Kidney epithelial cell (primary cell): ENCODE measurements at regions not wholly inside any gene's neighbourhood (a gene's known extent, or its start where the extent isn't known, plus 50 kb on each side); places are given as distances from the start of the nearest gene placed in this dataset.

Experiments used
- DNase-seq: peaks from one replicate; pipeline ENCODE4 v3.0.0-alpha.2; 2010; ENCODE audit warnings: low read depth
- H3K27me3 ChIP-seq: 2 replicates; pipeline ENCODE4 v1.6.0; 2011; ENCODE audit warnings: low read length; ENCODE audit not compliant: control insufficient read depth, insufficient read depth
- H3K36me3 ChIP-seq: 2 replicates; pipeline ENCODE4 v1.5.1; 2011; ENCODE audit warnings: low read length; ENCODE audit not compliant: control insufficient read depth, insufficient read depth
- H3K4me3 ChIP-seq: 2 replicates; pipeline ENCODE4 v1.5.1; 2011; ENCODE audit warnings: low read depth, mild to moderate bottlenecking, control low read depth, low read length
- TF ChIP-seq, protein P1 (sequence below): IDR thresholded peaks from 2 replicates; pipeline ENCODE4 v1.5.1; 2011; ENCODE audit warnings: mild to moderate bottlenecking, moderate library complexity, low read length, control low read depth, inconsistent platforms; ENCODE audit not compliant: insufficient read depth, poor library complexity, severe bottlenecking

DNA sequence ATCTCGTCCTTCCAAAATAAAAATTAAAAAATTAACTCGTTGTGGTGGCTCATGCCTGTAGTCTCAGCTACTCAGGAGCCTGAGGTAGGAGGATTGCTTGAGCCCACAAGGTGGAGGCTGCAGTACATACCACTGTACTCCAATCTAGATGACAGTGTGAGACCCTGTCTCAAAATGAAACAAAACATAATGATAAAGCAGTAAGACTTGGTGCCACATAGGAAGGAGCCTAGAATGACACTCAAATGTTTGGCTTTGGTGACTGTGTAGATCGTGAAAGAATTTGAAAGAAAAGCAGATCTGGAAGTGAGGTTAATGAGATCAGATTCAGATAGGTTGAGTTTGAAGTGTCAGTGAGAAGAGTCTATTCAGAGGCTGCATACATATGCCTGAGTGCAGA, 150.1 kb upstream of the ATP2B1 start:
- Histone ChIP-seq H3K36me3 (no peaks in the 10 kb centered on the region), H3K4me3 (no peak overlapping the region), H3K27me3 (no peaks in the 10 kb centered on the region)
- DNase-seq: no peak
- TF ChIP-seq, protein P1, sequence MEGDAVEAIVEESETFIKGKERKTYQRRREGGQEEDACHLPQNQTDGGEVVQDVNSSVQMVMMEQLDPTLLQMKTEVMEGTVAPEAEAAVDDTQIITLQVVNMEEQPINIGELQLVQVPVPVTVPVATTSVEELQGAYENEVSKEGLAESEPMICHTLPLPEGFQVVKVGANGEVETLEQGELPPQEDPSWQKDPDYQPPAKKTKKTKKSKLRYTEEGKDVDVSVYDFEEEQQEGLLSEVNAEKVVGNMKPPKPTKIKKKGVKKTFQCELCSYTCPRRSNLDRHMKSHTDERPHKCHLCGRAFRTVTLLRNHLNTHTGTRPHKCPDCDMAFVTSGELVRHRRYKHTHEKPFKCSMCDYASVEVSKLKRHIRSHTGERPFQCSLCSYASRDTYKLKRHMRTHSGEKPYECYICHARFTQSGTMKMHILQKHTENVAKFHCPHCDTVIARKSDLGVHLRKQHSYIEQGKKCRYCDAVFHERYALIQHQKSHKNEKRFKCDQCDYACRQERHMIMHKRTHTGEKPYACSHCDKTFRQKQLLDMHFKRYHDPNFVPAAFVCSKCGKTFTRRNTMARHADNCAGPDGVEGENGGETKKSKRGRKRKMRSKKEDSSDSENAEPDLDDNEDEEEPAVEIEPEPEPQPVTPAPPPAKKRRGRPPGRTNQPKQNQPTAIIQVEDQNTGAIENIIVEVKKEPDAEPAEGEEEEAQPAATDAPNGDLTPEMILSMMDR: no peak

DNA sequence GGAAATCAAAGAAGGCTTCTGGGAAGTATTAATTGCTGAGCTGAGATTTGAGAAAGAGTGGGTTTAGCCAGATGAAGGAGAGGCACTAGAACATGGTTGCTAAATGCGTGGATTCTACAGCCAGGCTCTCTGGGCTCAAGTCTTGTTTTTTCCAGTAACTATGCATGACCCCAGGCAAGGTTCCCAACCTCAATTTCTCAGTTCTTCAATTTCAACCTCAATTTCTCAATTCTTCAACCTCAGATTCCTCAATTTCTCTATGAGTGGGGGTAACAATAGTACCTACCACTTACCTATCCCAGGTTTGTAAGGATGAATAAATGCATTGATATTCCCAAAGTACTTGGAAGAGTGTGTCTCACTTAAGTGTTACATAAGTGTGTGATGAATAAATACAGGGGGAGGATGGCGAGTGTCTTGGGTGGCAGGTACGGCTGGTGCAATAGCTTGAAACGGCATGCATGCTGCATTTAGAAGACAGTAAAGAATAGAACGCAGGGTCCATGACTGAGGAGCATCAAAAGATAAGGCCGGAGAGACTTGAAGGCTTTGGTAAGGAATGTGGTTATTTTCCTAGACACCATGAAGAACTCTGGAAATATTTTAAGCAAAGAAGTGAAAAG, 149.1 kb upstream of the ATP2B1 start:
- no peaks in the 10 kb centered on the region for H3K27me3 ChIP-seq
- no peak for DNase-seq
- H3K36me3 ChIP-seq: no peaks in the 10 kb centered on the region
- TF ChIP-seq, protein P1: no peak
- H3K4me3 ChIP-seq: no peak overlapping the region

DNA sequence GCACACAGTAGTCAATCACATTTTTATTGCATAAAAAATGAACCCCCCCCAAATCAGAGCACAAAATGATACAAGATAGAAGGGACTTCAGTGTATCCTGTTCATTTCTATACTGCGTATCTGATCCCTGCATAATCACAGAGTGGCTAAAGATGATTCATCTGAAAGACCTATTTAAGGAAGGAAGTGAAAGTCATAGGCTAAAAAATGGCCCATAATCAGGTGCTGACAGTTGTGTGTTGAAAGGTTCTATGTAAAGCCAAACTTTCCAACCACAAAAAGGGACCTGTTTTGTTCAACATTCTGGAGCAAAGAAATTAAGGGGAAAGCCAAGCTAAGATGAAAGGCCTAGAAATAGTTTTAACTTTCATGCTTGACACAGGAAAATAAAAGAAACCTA, 147.8 kb upstream of the ATP2B1 start:
- DNase-seq: no peak
- H3K4me3 ChIP-seq: no peak overlapping the region
- H3K36me3 ChIP-seq: no peaks in the 10 kb centered on the region
- TF ChIP-seq, protein P1: no peak
- no peaks in the 10 kb centered on the region for H3K27me3 ChIP-seq

DNA sequence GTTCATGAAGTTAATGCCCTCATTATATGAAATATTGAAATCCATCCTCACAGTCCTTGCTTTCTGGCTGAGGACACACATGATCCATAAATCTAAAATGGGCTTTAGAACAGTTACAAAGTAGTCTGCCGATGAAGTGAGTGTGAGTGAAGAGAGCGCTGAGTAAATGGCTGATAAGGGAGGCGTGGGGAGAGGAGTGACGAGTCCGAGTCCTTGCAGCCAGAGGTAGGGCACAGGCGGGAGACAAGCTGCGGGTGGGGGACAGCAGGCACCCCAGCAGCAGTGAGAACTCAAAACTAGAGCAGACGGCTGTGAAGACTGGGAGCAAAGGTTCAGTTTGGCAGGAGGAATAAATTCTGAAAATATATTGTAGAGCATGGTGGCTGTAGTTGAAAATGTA, 140.1 kb upstream of the ATP2B1 start:
- no peaks in the 10 kb centered on the region for H3K27me3 ChIP-seq
- TF ChIP-seq, protein P1: no peak

DNA sequence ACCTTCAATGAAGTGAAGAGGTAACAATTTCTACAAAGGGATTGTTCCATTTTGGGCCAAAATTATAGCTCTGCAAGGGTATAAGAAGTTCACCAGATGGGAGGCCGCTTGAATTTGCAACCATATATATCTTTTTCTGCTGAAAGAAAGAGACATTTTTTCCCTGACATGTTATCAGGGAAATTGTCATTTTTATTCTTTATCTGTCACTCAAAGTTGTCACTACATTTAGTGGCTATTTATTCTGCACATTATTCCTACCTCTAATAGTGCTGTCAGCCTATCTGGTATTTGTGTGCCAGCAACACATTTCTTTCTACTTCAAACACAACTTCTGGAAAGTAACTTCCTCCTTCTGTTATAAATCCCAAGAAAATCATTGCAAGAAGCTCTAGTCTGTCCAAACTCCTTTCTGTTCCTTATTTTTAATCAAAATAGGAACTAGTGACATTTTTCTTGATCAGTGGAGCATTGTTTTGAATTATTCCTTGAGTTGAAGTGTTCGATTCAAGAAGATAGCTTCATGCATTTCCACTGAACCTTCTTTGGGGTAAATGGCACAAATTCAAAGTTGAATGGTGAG, 137.9 kb upstream of the ATP2B1 start:
- no peak for DNase-seq
- H3K4me3 ChIP-seq: no peak overlapping the region
- no peaks in the 10 kb centered on the region for H3K27me3 ChIP-seq
- TF ChIP-seq, protein P1: no peak
- no peaks in the 10 kb centered on the region for H3K36me3 ChIP-seq

More for the DNA sequence above, 140.1 kb upstream of the ATP2B1 start:
- Histone ChIP-seq H3K4me3 (no peak overlapping the region), H3K36me3 (no peaks in the 10 kb centered on the region)
- no peak for DNase-seq

DNA sequence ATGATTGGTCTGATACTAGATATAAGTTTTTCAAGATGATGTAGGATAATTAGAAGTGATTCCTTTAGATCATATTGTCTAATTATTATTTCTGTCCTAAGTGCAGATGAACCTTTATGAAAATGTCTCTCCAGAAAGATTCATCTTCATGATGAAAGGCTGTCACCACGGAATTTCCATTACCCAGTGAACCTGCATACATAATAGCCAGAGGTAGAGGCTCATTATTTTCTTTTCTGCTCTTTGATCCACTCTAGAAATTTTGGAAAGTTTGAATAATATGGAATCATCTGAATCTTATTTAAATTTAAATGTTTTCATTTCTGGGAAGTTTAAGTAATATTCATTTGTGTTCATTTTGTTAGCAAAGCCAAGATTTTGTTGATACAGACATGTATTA, 137.1 kb upstream of the ATP2B1 start:
- Histone ChIP-seq H3K4me3 (no peak overlapping the region), H3K36me3 (no peaks in the 10 kb centered on the region), H3K27me3 (no peaks in the 10 kb centered on the region)
- no peak for DNase-seq
- TF ChIP-seq, protein P1: no peak
